ENCODE measurements at regions not wholly inside any gene's neighbourhood (a gene's known extent, or its start where the extent isn't known, plus 50 kb on each side); places are given as distances from the start of the nearest gene placed in this dataset.

GRCh38 chr3:161555320-161555719, 58.7 kb downstream of the OTOL1 start:
- no peak overlapping the region for H3K4me3 ChIP-seq (ENCODE audit: low read length)
- no peak for TF ChIP-seq CTCF (conservative IDR thresholded peaks at IDR 0.05; ENCODE audit: low read depth, low read length)
- no peak for DNase-seq (ENCODE audit: low read depth)

GRCh38 chr3:161556533-161556932, 59.9 kb downstream of the OTOL1 start:
- no peak overlapping the region for H3K4me3 ChIP-seq (ENCODE audit: low read length)
- TF ChIP-seq CTCF (conservative IDR thresholded peaks at IDR 0.05; ENCODE audit: low read depth, low read length), result no peak
- no peak for DNase-seq (ENCODE audit: low read depth)

- no peak for DNase-seq (ENCODE audit: low read depth)
- no peak overlapping the region for H3K4me3 ChIP-seq (ENCODE audit: low read length)
- TF ChIP-seq CTCF (conservative IDR thresholded peaks at IDR 0.05; ENCODE audit: low read depth, low read length), result no peak
Measured at GRCh38 chr3:161556941-161557340, 60.3 kb downstream of the OTOL1 start.

GRCh38 chr3:161557445-161558150, 61.0 kb downstream of the OTOL1 start:
- no peak for TF ChIP-seq CTCF (conservative IDR thresholded peaks at IDR 0.05; ENCODE audit: low read depth, low read length)
- no peak for DNase-seq (ENCODE audit: low read depth)
- no peak overlapping the region for H3K4me3 ChIP-seq (ENCODE audit: low read length)

- no peak overlapping the region for H3K4me3 ChIP-seq (ENCODE audit: low read length)
- no peak for TF ChIP-seq CTCF (conservative IDR thresholded peaks at IDR 0.05; ENCODE audit: low read depth, low read length)
- no peak for DNase-seq (ENCODE audit: low read depth)
Measured at GRCh38 chr3:161558236-161558635, 61.6 kb downstream of the OTOL1 start.

- peak; percentile 95 for TF ChIP-seq CTCF (conservative IDR thresholded peaks at IDR 0.05; ENCODE audit: low read depth, low read length)
- no peak for DNase-seq (ENCODE audit: low read depth)
- H3K4me3 ChIP-seq (ENCODE audit: low read length), result no peak overlapping the region
Measured at GRCh38 chr3:161559177-161559998, 62.8 kb downstream of the OTOL1 start.
